ENCODE measurements at regions not wholly inside any gene's neighbourhood (a gene's known extent, or its start where the extent isn't known, plus 50 kb on each side); places are given as distances from the start of the nearest gene placed in this dataset.

DNA sequence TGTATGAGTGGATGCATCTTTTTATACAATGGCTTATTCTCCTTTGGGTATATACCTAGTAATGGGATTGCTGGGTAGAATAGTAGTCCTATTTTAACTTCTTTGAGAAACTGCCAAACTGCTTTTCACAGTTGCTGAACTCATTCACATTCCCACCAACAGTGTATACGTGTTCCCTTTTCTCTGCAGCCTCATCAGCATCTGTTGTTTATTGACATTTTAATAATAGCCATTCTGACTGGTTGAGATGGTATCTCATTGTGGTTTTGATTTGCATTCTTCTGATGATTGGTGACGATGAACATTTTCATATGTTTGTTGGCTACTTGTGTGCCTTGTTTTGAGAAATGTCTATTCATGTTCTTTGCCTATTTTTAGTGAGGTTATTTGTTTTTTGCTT, 687.0 kb upstream of the EPHA5 start:
- H3K27me3 ChIP-seq (ENCODE audit: insufficient read depth, low read length, poor library complexity, severe bottlenecking) = no peaks in the 10 kb centered on the region
- no peaks in the 10 kb centered on the region for H4K20me1 ChIP-seq (ENCODE audit: insufficient read depth, low read length, poor library complexity, severe bottlenecking)
- H3K4me1 ChIP-seq (ENCODE audit: insufficient read depth, low read length, poor library complexity, severe bottlenecking) = no peaks in the 10 kb centered on the region
- H3K4me3 ChIP-seq (ENCODE audit: low read length, poor library complexity, severe bottlenecking) = no peak overlapping the region
- no peaks in the 10 kb centered on the region for H3K9me3 ChIP-seq (ENCODE audit: insufficient read depth, low read depth, low read length)
- no peaks in the 10 kb centered on the region for H3K79me2 ChIP-seq (ENCODE audit: insufficient read depth, low read length)
- H3F3A ChIP-seq (ENCODE audit: low read depth) = no peaks in the 10 kb centered on the region
- TF ChIP-seq, protein P1, sequence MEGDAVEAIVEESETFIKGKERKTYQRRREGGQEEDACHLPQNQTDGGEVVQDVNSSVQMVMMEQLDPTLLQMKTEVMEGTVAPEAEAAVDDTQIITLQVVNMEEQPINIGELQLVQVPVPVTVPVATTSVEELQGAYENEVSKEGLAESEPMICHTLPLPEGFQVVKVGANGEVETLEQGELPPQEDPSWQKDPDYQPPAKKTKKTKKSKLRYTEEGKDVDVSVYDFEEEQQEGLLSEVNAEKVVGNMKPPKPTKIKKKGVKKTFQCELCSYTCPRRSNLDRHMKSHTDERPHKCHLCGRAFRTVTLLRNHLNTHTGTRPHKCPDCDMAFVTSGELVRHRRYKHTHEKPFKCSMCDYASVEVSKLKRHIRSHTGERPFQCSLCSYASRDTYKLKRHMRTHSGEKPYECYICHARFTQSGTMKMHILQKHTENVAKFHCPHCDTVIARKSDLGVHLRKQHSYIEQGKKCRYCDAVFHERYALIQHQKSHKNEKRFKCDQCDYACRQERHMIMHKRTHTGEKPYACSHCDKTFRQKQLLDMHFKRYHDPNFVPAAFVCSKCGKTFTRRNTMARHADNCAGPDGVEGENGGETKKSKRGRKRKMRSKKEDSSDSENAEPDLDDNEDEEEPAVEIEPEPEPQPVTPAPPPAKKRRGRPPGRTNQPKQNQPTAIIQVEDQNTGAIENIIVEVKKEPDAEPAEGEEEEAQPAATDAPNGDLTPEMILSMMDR (conservative IDR thresholded peaks at IDR 0.05; ENCODE audit: low read length) = no peak
- TF ChIP-seq EZH2phosphoT487 (IDR thresholded peaks at IDR 0.05; ENCODE audit: borderline replicate concordance) = no peak
- H3K9ac ChIP-seq (ENCODE audit: low read depth, low read length, poor library complexity, severe bottlenecking) = no peak overlapping the region
- H3K9me2 ChIP-seq (replicated peaks; ENCODE audit: low read depth, low read length) = no peaks in the 10 kb centered on the region
- no peaks in the 10 kb centered on the region for H3K36me3 ChIP-seq (ENCODE audit: insufficient read depth, low read length)
- no peak overlapping the region for H2AFZ ChIP-seq (ENCODE audit: low read length)
- no peak overlapping the region for H3K4me2 ChIP-seq (ENCODE audit: low read depth, low read length, poor library complexity, severe bottlenecking)

DNA sequence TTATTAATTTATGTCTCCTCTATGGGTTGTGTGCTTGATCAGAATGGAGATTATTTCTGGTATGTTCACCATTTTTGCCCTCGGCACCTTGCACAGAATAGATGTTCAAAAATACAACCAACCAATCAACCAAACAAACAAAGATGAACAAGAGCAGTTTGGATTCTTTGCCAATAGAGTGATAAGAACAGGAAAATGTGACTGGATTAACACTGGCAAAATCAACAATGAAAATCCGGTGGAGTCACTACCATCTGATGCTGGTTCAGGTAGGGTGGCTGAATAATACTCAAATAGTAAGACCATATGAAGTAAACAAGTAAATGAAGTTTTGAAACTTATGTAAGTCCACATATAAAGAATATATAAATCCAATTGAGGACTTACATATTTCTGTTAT, 685.0 kb upstream of the EPHA5 start:
- Histone ChIP-seq H3F3A (ENCODE audit: low read depth) (no peaks in the 10 kb centered on the region), H3K9me3 (ENCODE audit: insufficient read depth, low read depth, low read length) (no peaks in the 10 kb centered on the region), H3K79me2 (ENCODE audit: insufficient read depth, low read length) (no peaks in the 10 kb centered on the region), H3K4me1 (ENCODE audit: insufficient read depth, low read length, poor library complexity, severe bottlenecking) (no peaks in the 10 kb centered on the region), H3K36me3 (ENCODE audit: insufficient read depth, low read length) (no peaks in the 10 kb centered on the region), H3K9ac (ENCODE audit: low read depth, low read length, poor library complexity, severe bottlenecking) (no peak overlapping the region), H3K4me2 (ENCODE audit: low read depth, low read length, poor library complexity, severe bottlenecking) (no peak overlapping the region), H2AFZ (ENCODE audit: low read length) (no peak overlapping the region), H3K4me3 (ENCODE audit: low read length, poor library complexity, severe bottlenecking) (no peak overlapping the region), H4K20me1 (ENCODE audit: insufficient read depth, low read length, poor library complexity, severe bottlenecking) (no peaks in the 10 kb centered on the region), H3K9me2 (replicated peaks; ENCODE audit: low read depth, low read length) (no peaks in the 10 kb centered on the region), H3K27me3 (ENCODE audit: insufficient read depth, low read length, poor library complexity, severe bottlenecking) (no peaks in the 10 kb centered on the region)
- TF ChIP-seq, protein P1 (conservative IDR thresholded peaks at IDR 0.05; ENCODE audit: low read length) = no peak
- no peak for TF ChIP-seq EZH2phosphoT487 (IDR thresholded peaks at IDR 0.05; ENCODE audit: borderline replicate concordance)

DNA sequence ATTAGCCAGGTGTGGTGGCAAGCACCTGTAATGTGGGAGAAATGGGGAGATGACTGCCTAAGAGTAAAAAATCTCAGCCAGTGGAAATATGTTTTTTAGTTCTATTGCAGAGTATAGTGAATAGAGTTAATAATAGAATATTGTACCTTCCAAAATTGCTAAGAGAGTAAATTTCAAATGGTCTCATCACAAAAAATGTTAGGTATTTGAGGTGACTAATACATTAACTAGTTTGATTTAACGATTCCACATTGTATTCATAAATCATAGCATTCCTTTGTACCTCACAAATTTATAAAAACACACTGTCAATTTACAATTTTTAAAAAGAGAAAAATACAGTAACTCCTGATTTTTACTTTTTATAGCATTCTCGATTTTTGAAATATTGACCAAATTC, 681.5 kb upstream of the EPHA5 start:
- no peaks in the 10 kb centered on the region for H4K20me1 ChIP-seq (ENCODE audit: insufficient read depth, low read length, poor library complexity, severe bottlenecking)
- no peaks in the 10 kb centered on the region for H3K27me3 ChIP-seq (ENCODE audit: insufficient read depth, low read length, poor library complexity, severe bottlenecking)
- no peaks in the 10 kb centered on the region for H3K79me2 ChIP-seq (ENCODE audit: insufficient read depth, low read length)
- TF ChIP-seq, protein P1 (conservative IDR thresholded peaks at IDR 0.05; ENCODE audit: low read length) = no peak
- no peak for TF ChIP-seq EZH2phosphoT487 (IDR thresholded peaks at IDR 0.05; ENCODE audit: borderline replicate concordance)
- H3K9me3 ChIP-seq (ENCODE audit: insufficient read depth, low read depth, low read length) = no peaks in the 10 kb centered on the region
- H3K4me3 ChIP-seq (ENCODE audit: low read length, poor library complexity, severe bottlenecking) = no peak overlapping the region
- H3K4me1 ChIP-seq (ENCODE audit: insufficient read depth, low read length, poor library complexity, severe bottlenecking) = no peaks in the 10 kb centered on the region
- H3K4me2 ChIP-seq (ENCODE audit: low read depth, low read length, poor library complexity, severe bottlenecking) = no peak overlapping the region
- H3K36me3 ChIP-seq (ENCODE audit: insufficient read depth, low read length) = no peaks in the 10 kb centered on the region
- H2AFZ ChIP-seq (ENCODE audit: low read length) = no peak overlapping the region
- H3K9me2 ChIP-seq (replicated peaks; ENCODE audit: low read depth, low read length) = no peaks in the 10 kb centered on the region
- no peak overlapping the region for H3K9ac ChIP-seq (ENCODE audit: low read depth, low read length, poor library complexity, severe bottlenecking)
- H3F3A ChIP-seq (ENCODE audit: low read depth) = no peaks in the 10 kb centered on the region
